Left colon (tissue), 2 donors: ENCODE measurements at regions not wholly inside any gene's neighbourhood (a gene's known extent, or its start where the extent isn't known, plus 50 kb on each side); places are given as distances from the start of the nearest gene placed in this dataset.

Experiments
- ATAC-seq: fragments of 200-7000 bp; cut with Tn5 transposase; one replicate; pipeline ENCODE4 v1.9.1; 2020; ENCODE audit warnings: mild to moderate bottlenecking, moderate library complexity
- DNase-seq, 2 donors: peaks; one replicate each; pipeline ENCODE4 v3.0.0-alpha.2; 2020
- intact Hi-C, 2 donors: fragments of 100-400 bp; cut with DNase I in 1 of 2; cut with micrococcal nuclease in 1 of 2; formaldehyde crosslinking; loops; one replicate each; pipeline versions ENCODE4 v1.11.2 to v1.14.0; 2022; cut with DNase I, micrococcal nuclease
- donor health status: DM: no; HTN: no; CAD: no.
- donor health status: DM: yes; HTN: yes; CAD: no.

DNA sequence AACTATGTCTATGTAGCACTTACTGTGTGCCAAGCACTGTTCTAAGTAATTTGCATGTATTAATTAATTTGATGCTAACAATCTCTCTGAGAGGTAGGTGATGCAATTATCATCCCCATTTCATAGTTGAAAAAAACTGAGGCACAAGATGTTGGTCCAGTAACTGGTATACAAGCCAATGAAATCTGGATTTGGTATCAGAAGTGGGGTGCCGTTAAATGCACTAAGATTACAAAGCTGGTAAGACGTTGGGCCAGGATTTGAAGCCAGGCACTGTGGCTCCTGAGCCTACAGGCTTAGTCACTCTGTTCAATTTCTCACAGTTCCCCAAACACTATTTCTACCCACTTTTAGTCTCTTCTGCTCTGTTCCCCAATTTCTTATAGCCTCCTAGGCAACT, 70.4 kb upstream of the CACNA1A start:
- ATAC-seq (no peak), DNase-seq (no peak)
- intact Hi-C loops: no loop called here

DNA sequence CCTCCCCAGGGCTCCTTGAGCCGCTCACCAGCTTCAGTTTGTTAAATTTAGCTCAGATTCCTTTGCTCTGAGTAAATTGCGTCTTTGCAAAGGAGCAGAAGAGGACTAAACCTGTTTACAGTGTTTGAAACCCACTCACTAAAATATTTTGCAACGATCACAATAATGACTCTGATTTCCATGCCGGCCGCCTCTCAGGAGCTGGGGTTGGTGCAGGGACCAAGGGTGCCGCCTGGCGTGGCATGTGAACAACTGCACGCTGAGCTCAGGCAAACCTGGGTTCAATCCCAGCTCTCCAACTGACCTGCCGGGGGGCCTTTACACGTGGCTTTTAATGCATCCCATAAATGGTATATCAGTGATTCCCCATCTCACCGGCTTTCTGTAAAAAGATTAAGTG, 68.7 kb upstream of the CACNA1A start:
- intact Hi-C loops: no loop called here
- DNase-seq: no peak
- ATAC-seq: no peak

DNA sequence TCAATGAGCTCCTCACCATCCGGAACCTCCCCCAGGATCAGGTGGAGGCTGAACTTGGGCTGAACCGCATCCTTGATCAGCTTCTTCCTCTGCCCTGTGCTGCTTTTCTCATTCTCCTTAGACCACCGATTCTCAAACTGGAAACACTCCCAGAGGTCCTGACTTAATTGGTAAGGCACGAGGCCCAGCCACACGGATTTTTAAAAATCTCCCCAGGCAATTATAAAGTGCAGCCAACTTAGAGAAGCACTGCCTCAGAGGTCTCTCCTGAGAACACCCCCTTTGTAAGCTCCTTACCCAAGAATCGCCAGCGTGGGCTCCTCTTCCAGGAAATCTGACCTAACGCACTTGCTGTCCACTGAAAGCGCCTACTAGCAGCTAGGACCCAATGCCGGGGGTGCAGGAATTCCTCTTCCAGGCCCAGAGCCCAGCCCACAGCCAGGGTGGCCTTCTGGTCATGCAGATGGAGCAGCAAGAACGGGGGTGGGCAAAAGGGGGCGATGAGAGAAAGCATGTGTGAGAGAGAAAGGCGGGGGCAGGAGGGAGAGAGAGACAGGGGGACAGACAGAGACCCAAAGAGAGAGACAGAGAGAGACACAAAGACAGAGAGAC, 66.9 kb upstream of the CACNA1A start:
- DNase-seq: no peak
- intact Hi-C loops: no loop called here
- ATAC-seq: no peak

DNA sequence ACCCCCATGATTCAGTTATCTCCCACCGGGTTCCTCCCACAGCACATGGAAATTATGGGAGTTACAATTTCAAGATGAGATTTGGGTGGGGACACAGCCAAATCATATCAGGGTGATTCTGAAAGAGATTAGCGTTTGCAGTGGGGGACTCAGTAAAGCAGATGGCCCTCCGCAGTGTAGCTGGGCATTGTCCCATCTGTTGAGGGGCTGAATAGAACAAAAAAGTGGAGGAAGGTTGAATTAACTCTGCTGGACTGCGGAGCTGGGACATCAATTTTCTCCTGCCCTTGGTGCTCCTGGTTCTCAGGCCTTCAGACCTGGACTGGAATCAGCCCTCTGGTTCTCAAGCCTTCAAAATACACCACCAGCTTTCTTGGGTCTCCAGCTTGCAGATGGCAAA, 55.2 kb upstream of the CACNA1A start:
- no peak for DNase-seq
- intact Hi-C loops: no loop called here
- ATAC-seq: no peak

DNA sequence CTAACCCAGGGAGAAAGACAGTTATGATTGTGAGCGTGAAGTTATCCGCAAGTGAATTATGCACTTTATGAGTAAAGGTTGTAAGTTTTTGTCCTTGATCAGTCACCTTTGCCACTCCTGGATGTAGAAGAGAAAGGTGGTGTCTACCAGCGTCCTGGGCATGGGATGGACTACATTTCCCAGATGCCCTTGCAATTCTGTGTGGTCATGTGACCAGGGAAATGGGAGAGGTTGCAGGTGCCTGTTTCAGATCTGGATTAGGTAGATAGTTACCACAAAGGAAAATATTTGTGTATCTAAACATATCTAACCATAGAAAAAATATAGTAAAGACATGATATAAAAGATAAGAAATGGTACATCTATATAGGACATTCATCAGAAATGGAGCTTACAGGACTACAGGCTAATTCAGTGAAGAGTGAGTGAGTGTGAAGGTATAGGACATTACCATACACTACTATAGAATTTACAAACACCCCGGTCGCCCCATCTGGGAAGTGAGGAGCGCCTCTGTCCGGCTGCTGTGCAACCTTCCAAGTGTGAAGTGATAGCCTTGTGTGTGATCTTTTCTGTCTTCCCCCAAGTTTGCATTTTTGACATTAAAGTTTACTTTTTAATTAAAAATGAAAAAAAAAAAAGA, 51.6 kb upstream of the CACNA1A start:
- intact Hi-C loops: no loop called here
- DNase-seq (peak in 1 of 2 donors; percentile 4), ATAC-seq (peak; percentile 59)

DNA sequence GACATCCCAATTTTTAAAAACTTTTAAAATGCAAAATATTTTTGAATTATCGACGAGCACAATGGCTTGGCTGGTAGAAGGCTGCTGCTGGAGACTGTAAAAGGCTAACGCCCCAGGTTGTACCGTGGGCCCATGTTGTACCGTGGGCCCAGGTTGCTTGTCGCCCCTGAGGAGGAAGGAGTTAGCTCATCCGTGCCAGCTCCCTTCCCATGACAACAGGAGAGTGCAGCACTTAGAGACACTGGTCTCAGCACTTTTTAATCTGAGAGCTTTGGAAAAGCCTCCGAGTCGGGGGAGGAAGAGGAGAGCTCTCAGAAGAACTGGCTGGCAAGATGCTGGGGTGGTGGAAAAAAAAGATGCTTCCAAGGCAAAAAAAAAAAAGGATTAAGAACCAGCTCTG, 50.3 kb upstream of the CACNA1A start:
- intact Hi-C loops: no loop called here
- no peak for ATAC-seq

More for the DNA sequence above, 50.3 kb upstream of the CACNA1A start:
- no peak for DNase-seq
